B cell (primary cell): ENCODE measurements at regions not wholly inside any gene's neighbourhood (a gene's known extent, or its start where the extent isn't known, plus 50 kb on each side); places are given as distances from the start of the nearest gene placed in this dataset.

Experiments used
- ATAC-seq: fragments of 200-7000 bp; cut with Tn5 transposase; one replicate; pipeline ENCODE4 v1.10.0; 2021; ENCODE audit warnings: low read depth, mild to moderate bottlenecking, moderate number of reproducible peaks, moderate library complexity
- CTCF ChIA-PET: fragments of 350-600 bp; sonication (Branson Sonifier 250); formaldehyde crosslinking; loops from one replicate; lab custom pipeline; 2021; ENCODE audit warnings: antibody characterized with exemption, inconsistent platforms; lab: Charles Lee
- POLR2A ChIA-PET: fragments of 350-600 bp; sonication (Branson Sonifier 250); formaldehyde crosslinking; loops from one replicate; lab custom pipeline; 2021; ENCODE audit warnings: antibody characterized with exemption; lab: Charles Lee
- DNase-seq: peaks from one replicate; pipeline ENCODE4 v3.0.0; 2013
- H2AFZ ChIP-seq: 2 replicates; pipeline ENCODE4 v1.6.1; 2012; ENCODE audit warnings: mild to moderate bottlenecking, low read depth, low read length; ENCODE audit not compliant: insufficient read depth, poor library complexity, severe bottlenecking
- H3K27ac ChIP-seq, 2 donors: 1 replicate in 1 of 2; 2 replicates in 1 of 2; pipeline ENCODE4 v1.5.1; 2012 to 2013; ENCODE audit warnings: low read length in 2 of 2, mild to moderate bottlenecking in 2 of 2, moderate library complexity in 1 of 2
- H3K27me3 ChIP-seq, 4 experiments: fragments of 200-600 bp in 1 of 4; sonication (generic) in 1 of 4; replicated peaks in 1 of 4; 1 replicate in 2 of 4; 2 replicates in 2 of 4; pipeline versions ENCODE4 v1.6.1 to v1.7.0; 2013 to 2016; ENCODE audit warnings: low read length in 3 of 4, mild to moderate bottlenecking in 2 of 4, mixed read lengths in 1 of 4, moderate library complexity in 1 of 4; ENCODE audit not compliant: insufficient read depth in 4 of 4, control insufficient read depth in 3 of 4; ENCODE audit errors: control extremely low read depth in 1 of 4
- H3K36me3 ChIP-seq, 2 experiments: replicated peaks in 1 of 2; 1 replicate in 1 of 2; 2 replicates in 1 of 2; pipeline versions ENCODE4 v1.6.1 to v1.7.1; 2013; ENCODE audit warnings: low read length in 1 of 2; ENCODE audit not compliant: insufficient read depth in 2 of 2, control insufficient read depth in 1 of 2; ENCODE audit errors: control extremely low read depth in 1 of 2, extremely low read depth in 1 of 2
- H3K4me1 ChIP-seq, 2 donors: fragments of 200-600 bp in 1 of 2; sonication (generic) in 1 of 2; 1 replicate in 1 of 2; 2 replicates in 1 of 2; pipeline versions ENCODE4 v1.5.1 to v1.6.1; 2013 to 2017; ENCODE audit warnings: low read length in 2 of 2; ENCODE audit not compliant: control insufficient read depth in 2 of 2, insufficient read depth in 2 of 2
- H3K4me2 ChIP-seq: replicated peaks from 2 replicates; pipeline ENCODE3; 2012; ENCODE audit warnings: mild to moderate bottlenecking, low read depth, low read length; ENCODE audit not compliant: poor library complexity, severe bottlenecking
- H3K4me3 ChIP-seq, 5 experiments: fragments of 200-600 bp in 1 of 5; sonication (generic) in 1 of 5; 1 replicate in 3 of 5; 2 replicates in 2 of 5; pipeline versions ENCODE4 v1.5.1 to v1.7.0; 2011 to 2016; ENCODE audit warnings: low read length in 4 of 5, mild to moderate bottlenecking in 4 of 5, low read depth in 2 of 5, control low read depth in 1 of 5, moderate library complexity in 1 of 5; ENCODE audit not compliant: insufficient read depth in 1 of 5; ENCODE audit errors: control extremely low read depth in 1 of 5, extremely low read depth in 1 of 5
- H3K79me2 ChIP-seq: fragments of 200-600 bp; sonication (generic); one replicate; pipeline ENCODE4 v1.6.0; 2016; ENCODE audit warnings: low read length; ENCODE audit not compliant: control insufficient read depth, insufficient read depth
- H3K9ac ChIP-seq: fragments of 200-600 bp; sonication (generic); 2 replicates; pipeline ENCODE4 v1.6.1; 2017; ENCODE audit warnings: mild to moderate bottlenecking, low read length, moderate library complexity
- H3K9me3 ChIP-seq, 3 donors: one replicate each; pipeline versions ENCODE4 v1.6.1 to v1.7.1; 2013; ENCODE audit warnings: low read length in 2 of 3; ENCODE audit not compliant: control insufficient read depth in 2 of 3, insufficient read depth in 1 of 3; ENCODE audit errors: control extremely low read depth in 1 of 3
- H4K20me1 ChIP-seq: 2 replicates; pipeline ENCODE4 v1.6.0; 2012; ENCODE audit warnings: mild to moderate bottlenecking, low read length; ENCODE audit not compliant: insufficient read depth, control insufficient read depth, poor library complexity, severe bottlenecking
- H3K27ac Mint-ChIP-seq: one replicate; pipeline ENCODE4 v1.8.0; 2021; ENCODE audit warnings: mixed read lengths
- H3K27me3 Mint-ChIP-seq: one replicate; pipeline ENCODE4 v1.8.0; 2021; ENCODE audit warnings: mixed read lengths
- H3K4me1 Mint-ChIP-seq: one replicate; pipeline ENCODE4 v1.8.0; 2021; ENCODE audit warnings: mixed read lengths
- H3K4me3 Mint-ChIP-seq: one replicate; pipeline ENCODE4 v1.8.0; 2021; ENCODE audit warnings: mixed read lengths
- H3K9me3 Mint-ChIP-seq: one replicate; pipeline ENCODE4 v1.8.0; 2022; ENCODE audit warnings: mixed read lengths; ENCODE audit not compliant: insufficient read depth
- EZH2 ChIP-seq: IDR thresholded peaks from 2 replicates; pipeline ENCODE4 v1.6.1; 2012; ENCODE audit warnings: borderline replicate concordance, low read depth, mild to moderate bottlenecking, moderate library complexity, low read length; ENCODE audit not compliant: insufficient read depth, poor library complexity, severe bottlenecking
- WGBS: methylation state at CpG from one replicate; pipeline ENCODE4 v1.1.5; 2013; ENCODE audit warnings: missing lambda C conversion rate; ENCODE audit not compliant: insufficient coverage; 5-methylcytosine and 5-hydroxymethylcytosine counted together
- intact Hi-C: fragments of 100-400 bp; cut with micrococcal nuclease; formaldehyde crosslinking; loops from one replicate; pipeline ENCODE4 v1.10.0; 2022
- TF ChIP-seq, protein P1 (sequence below): fragments of 200-600 bp; IDR thresholded peaks from one replicate; pipeline ENCODE4 v1.8.0; 2022; ENCODE audit warnings: antibody characterized with exemption, mild to moderate bottlenecking

DNA sequence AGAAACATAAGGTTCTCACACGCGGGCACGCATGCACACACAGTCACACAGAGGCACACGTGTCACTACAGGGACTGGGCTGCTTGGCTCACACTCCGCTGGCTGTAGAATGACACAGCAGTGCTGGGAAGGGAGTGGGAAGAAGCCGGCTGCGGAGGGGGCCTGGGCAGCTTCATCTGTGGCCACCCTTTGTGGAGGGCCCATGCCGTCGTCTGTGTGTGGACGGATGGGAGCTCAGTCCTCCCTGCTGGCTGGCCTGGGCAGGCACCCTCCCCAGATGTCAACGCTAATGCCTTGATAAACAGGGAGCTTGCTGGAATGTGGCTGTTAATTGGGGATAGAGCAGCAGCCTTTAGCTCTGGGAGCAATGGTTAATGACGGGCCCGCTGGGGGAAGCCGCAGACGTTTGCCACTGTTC, 621.1 kb downstream of the BCOR start:
- WGBS, result no CpG with 5 or more reads among the region's 15 CpGs
- intact Hi-C loops, result no loop called here
- H3K9ac ChIP-seq, result no peak overlapping the region
- H3K4me3 ChIP-seq, result no peak overlapping the region
- Mint-ChIP-seq H3K4me1 (peaks cover 5% of the 10 kb centered on the region), H3K4me3 (no peak overlapping the region), H3K27ac (no peak overlapping the region), H3K27me3 (no peaks in the 10 kb centered on the region), H3K9me3 (no peaks in the 10 kb centered on the region)
- DNase-seq (no peak), ATAC-seq (no peak)
- H2AFZ ChIP-seq, result no peak overlapping the region
- no peak overlapping the region for H3K27ac ChIP-seq
- H3K4me1 ChIP-seq, result peaks cover 8 to 11% of the 10 kb centered on the region in 2 donors
- H3K27me3 ChIP-seq, result peaks cover 0 to 2% (median 0%) of the 10 kb centered on the region in 4 experiments
- no peaks in the 10 kb centered on the region for H4K20me1 ChIP-seq
- ChIA-PET POLR2A (no interaction called here), CTCF (interaction anchor here (0.8 kb wide), 1 partner anchor 10 kb away, joined by 3 read pairs; no protein-coding TSS in a partner anchor)
- TF ChIP-seq, protein P1, sequence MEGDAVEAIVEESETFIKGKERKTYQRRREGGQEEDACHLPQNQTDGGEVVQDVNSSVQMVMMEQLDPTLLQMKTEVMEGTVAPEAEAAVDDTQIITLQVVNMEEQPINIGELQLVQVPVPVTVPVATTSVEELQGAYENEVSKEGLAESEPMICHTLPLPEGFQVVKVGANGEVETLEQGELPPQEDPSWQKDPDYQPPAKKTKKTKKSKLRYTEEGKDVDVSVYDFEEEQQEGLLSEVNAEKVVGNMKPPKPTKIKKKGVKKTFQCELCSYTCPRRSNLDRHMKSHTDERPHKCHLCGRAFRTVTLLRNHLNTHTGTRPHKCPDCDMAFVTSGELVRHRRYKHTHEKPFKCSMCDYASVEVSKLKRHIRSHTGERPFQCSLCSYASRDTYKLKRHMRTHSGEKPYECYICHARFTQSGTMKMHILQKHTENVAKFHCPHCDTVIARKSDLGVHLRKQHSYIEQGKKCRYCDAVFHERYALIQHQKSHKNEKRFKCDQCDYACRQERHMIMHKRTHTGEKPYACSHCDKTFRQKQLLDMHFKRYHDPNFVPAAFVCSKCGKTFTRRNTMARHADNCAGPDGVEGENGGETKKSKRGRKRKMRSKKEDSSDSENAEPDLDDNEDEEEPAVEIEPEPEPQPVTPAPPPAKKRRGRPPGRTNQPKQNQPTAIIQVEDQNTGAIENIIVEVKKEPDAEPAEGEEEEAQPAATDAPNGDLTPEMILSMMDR, result no peak
- TF ChIP-seq EZH2, result no peak
- no peak overlapping the region for H3K4me2 ChIP-seq
- no peaks in the 10 kb centered on the region for H3K9me3 ChIP-seq
- H3K36me3 ChIP-seq, result no peaks in the 10 kb centered on the region
- no peaks in the 10 kb centered on the region for H3K79me2 ChIP-seq

DNA sequence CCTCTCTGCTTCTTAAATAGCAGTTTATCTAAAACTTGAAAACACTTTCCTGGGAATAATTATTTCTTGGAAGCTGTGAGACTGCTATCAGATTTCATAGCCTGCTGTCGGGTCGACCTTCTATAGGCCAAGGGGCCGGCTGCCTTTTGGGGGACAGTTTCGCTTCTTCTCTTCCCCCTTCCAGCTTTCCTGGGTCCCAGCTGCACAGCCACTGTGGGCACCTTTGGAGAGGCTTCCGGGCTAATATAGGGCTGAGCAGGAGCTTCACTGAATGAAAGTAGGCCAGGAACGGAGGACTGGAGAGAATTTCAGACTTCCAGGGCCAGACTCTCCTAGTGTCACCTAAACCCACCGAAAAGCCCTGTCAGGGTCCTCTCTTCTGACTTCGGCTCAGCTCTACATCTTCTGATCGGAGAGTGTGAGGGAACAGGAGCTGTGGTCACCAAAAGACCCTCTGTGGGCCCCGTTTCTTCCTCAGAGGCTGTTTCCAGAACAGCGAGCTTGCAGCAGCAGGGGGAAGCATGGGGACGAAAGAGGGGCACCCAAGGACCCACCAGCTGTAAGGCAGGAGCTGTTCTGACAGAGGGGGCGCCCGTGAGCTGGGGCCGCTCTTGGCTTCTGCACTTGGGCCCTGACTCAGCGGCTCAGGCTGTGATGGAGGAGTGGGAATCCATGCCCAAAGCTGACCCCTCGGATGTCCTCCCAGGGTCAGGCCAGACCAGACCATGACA, 620.6 kb downstream of the BCOR start:
- Histone ChIP-seq H3K4me3 (no peak overlapping the region), H3K9me3 (no peaks in the 10 kb centered on the region), H3K9ac (no peak overlapping the region), H3K4me2 (peak overlapping the region; percentile 14), H3K27ac (no peak overlapping the region), H3K27me3 (peaks cover 0 to 2% (median 0%) of the 10 kb centered on the region in 4 experiments), H3K79me2 (no peaks in the 10 kb centered on the region), H3K4me1 (peaks cover 8 to 11% of the 10 kb centered on the region in 2 donors), H2AFZ (peak overlapping the region; percentile 28), H4K20me1 (no peaks in the 10 kb centered on the region), H3K36me3 (no peaks in the 10 kb centered on the region)
- intact Hi-C loops, result no loop called here
- Mint-ChIP-seq H3K4me1 (peaks cover 5% of the 10 kb centered on the region), H3K27ac (no peak overlapping the region), H3K9me3 (no peaks in the 10 kb centered on the region), H3K4me3 (no peak overlapping the region), H3K27me3 (no peaks in the 10 kb centered on the region)
- POLR2A ChIA-PET, result no interaction called here
- CTCF ChIA-PET, result interaction anchor here (0.8 kb wide), 1 partner anchor 9 kb away, joined by 3 read pairs; no protein-coding TSS in a partner anchor
- no peak for TF ChIP-seq EZH2
- TF ChIP-seq, protein P1, result no peak
- WGBS, result 70% methylated on average over 9 of the region's 17 CpGs
- DNase-seq, result peak; percentile 28
- no peak for ATAC-seq
